ENCODE measurements at regions not wholly inside any gene's neighbourhood (a gene's known extent, or its start where the extent isn't known, plus 50 kb on each side); places are given as distances from the start of the nearest gene placed in this dataset.

- no peaks in the 10 kb centered on the region for H3K27me3 ChIP-seq
- no peak overlapping the region for H3K27ac ChIP-seq
- no peak overlapping the region for H3K4me3 ChIP-seq
- no peak for DNase-seq (ENCODE audit: low spot score in 2 of 2)
- H3K4me1 ChIP-seq = no peaks in the 10 kb centered on the region
- TF ChIP-seq EP300 (IDR thresholded peaks at IDR 0.05) = no peak
- no peak for TF ChIP-seq POLR2AphosphoS5 (IDR thresholded peaks at IDR 0.05)
- H3K36me3 ChIP-seq = no peaks in the 10 kb centered on the region
- H3K9me3 ChIP-seq = no peaks in the 10 kb centered on the region
Observed at GRCh38 chr1:82731216-82731615, 930.5 kb downstream of the ADGRL2 start.

- Histone ChIP-seq H3K27me3 (no peaks in the 10 kb centered on the region), H3K36me3 (no peaks in the 10 kb centered on the region), H3K4me3 (no peak overlapping the region), H3K27ac (no peak overlapping the region), H3K9me3 (no peaks in the 10 kb centered on the region), H3K4me1 (no peaks in the 10 kb centered on the region)
- DNase-seq (ENCODE audit: low spot score in 2 of 2) = no peak
- TF ChIP-seq POLR2AphosphoS5 (IDR thresholded peaks at IDR 0.05) = no peak
- TF ChIP-seq CTCF (IDR thresholded peaks at IDR 0.05) = no peak
Observed at GRCh38 chr1:82728206-82728605, 927.5 kb downstream of the ADGRL2 start.

GRCh38 chr1:82724246-82724645, 923.5 kb downstream of the ADGRL2 start:
- H3K9me3 ChIP-seq = no peaks in the 10 kb centered on the region
- no peaks in the 10 kb centered on the region for H3K27me3 ChIP-seq
- H3K27ac ChIP-seq = no peak overlapping the region
- H3K36me3 ChIP-seq = no peaks in the 10 kb centered on the region
- no peak for DNase-seq (ENCODE audit: low spot score in 2 of 2)
- H3K4me1 ChIP-seq = no peaks in the 10 kb centered on the region
- no peak for TF ChIP-seq EP300 (IDR thresholded peaks at IDR 0.05)
- TF ChIP-seq POLR2A (IDR thresholded peaks at IDR 0.05) = no peak
- no peak for TF ChIP-seq CTCF (IDR thresholded peaks at IDR 0.05)
- no peak for TF ChIP-seq POLR2AphosphoS5 (IDR thresholded peaks at IDR 0.05)
- 86% methylated on average over 2 of the region's 2 CpGs for WGBS
- H3K4me3 ChIP-seq = no peak overlapping the region

- Histone ChIP-seq H3K36me3 (no peaks in the 10 kb centered on the region), H3K4me1 (no peaks in the 10 kb centered on the region), H3K27me3 (no peaks in the 10 kb centered on the region), H3K4me3 (no peak overlapping the region), H3K27ac (no peak overlapping the region), H3K9me3 (no peaks in the 10 kb centered on the region)
- TF ChIP-seq CTCF (IDR thresholded peaks at IDR 0.05) (no peak), EP300 (IDR thresholded peaks at IDR 0.05) (no peak), POLR2AphosphoS5 (IDR thresholded peaks at IDR 0.05) (no peak), POLR2A (IDR thresholded peaks at IDR 0.05) (no peak)
- no peak for DNase-seq (ENCODE audit: low spot score in 2 of 2)
- WGBS = 92% methylated on average over 3 of the region's 3 CpGs
Observed at GRCh38 chr1:82722608-82723007, 921.9 kb downstream of the ADGRL2 start.

GRCh38 chr1:82721702-82722101, 921.0 kb downstream of the ADGRL2 start:
- TF ChIP-seq POLR2A (IDR thresholded peaks at IDR 0.05) (no peak), EP300 (IDR thresholded peaks at IDR 0.05) (no peak), POLR2AphosphoS5 (IDR thresholded peaks at IDR 0.05) (no peak), CTCF (IDR thresholded peaks at IDR 0.05) (no peak)

GRCh38 chr1:82718719-82719419, 918.1 kb downstream of the ADGRL2 start:
- TF ChIP-seq POLR2A (IDR thresholded peaks at IDR 0.05) (no peak), EP300 (IDR thresholded peaks at IDR 0.05) (no peak), POLR2AphosphoS5 (IDR thresholded peaks at IDR 0.05) (no peak), CTCF (IDR thresholded peaks at IDR 0.05) (no peak)
- no peaks in the 10 kb centered on the region for H3K36me3 ChIP-seq
- no peaks in the 10 kb centered on the region for H3K27me3 ChIP-seq
- H3K27ac ChIP-seq = no peak overlapping the region
- H3K4me3 ChIP-seq = no peak overlapping the region
- WGBS = 89% methylated on average over 1 of the region's 1 CpG
- H3K4me1 ChIP-seq = no peaks in the 10 kb centered on the region
- no peak for DNase-seq (ENCODE audit: low spot score in 2 of 2)
- no peaks in the 10 kb centered on the region for H3K9me3 ChIP-seq

More at GRCh38 chr1:82721702-82722101, 921.0 kb downstream of the ADGRL2 start:
- Histone ChIP-seq H3K27me3 (no peaks in the 10 kb centered on the region), H3K4me3 (no peak overlapping the region), H3K27ac (no peak overlapping the region), H3K36me3 (no peaks in the 10 kb centered on the region), H3K4me1 (no peaks in the 10 kb centered on the region), H3K9me3 (no peaks in the 10 kb centered on the region)
- DNase-seq (ENCODE audit: low spot score in 2 of 2) = no peak
- WGBS = 81% methylated on average over 3 of the region's 3 CpGs

All from suprapubic skin (tissue), 4 donors.